Upper lobe of left lung (tissue), 6 donors: ENCODE measurements at regions not wholly inside any gene's neighbourhood (a gene's known extent, or its start where the extent isn't known, plus 50 kb on each side); places are given as distances from the start of the nearest gene placed in this dataset.

ENCODE experiments used
- ATAC-seq, 2 donors: fragments of 200-7000 bp; cut with Tn5 transposase; one replicate each; pipeline ENCODE4 v1.9.1; 2022; ENCODE audit warnings: mild to moderate bottlenecking in 2 of 2, moderate library complexity in 2 of 2; ENCODE audit not compliant: low FRiP score in 2 of 2
- DNase-seq, 2 donors: peaks; one replicate each; pipeline ENCODE4 v3.0.0-alpha.2; 2019 to 2020
- H3K27ac ChIP-seq, 4 donors: fragments of 200-600 bp; sonication (generic); one replicate each; pipeline ENCODE4 v1.5.1; 2016 to 2019
- H3K27me3 ChIP-seq, 4 donors: fragments of 200-600 bp; sonication (generic); one replicate each; pipeline ENCODE4 v1.5.1; 2017 to 2019
- H3K36me3 ChIP-seq, 4 donors: fragments of 200-600 bp; sonication (generic); one replicate each; pipeline ENCODE4 v1.5.1; 2016 to 2019
- H3K4me1 ChIP-seq, 4 donors: fragments of 200-600 bp; sonication (generic); one replicate each; pipeline ENCODE4 v1.5.1; 2018 to 2019
- H3K4me3 ChIP-seq, 4 donors: fragments of 200-600 bp; sonication (generic); one replicate each; pipeline ENCODE4 v1.5.1; 2017 to 2019; ENCODE audit warnings: mild to moderate bottlenecking in 2 of 4, moderate library complexity in 1 of 4
- H3K9me3 ChIP-seq, 4 donors: fragments of 200-600 bp; sonication (generic); one replicate each; pipeline ENCODE4 v1.5.1; 2018 to 2019
- CTCF ChIP-seq, 6 experiments: fragments of 450-650 bp in 4 of 6; fragments of 200-600 bp in 2 of 6; sonication (generic) in 2 of 6; IDR thresholded peaks; one replicate each; pipeline ENCODE4 v1.5.1; 2016 to 2019; ENCODE audit warnings: antibody characterized with exemption in 6 of 6
- EP300 ChIP-seq, 4 donors: sonication (generic); formaldehyde crosslinking; IDR thresholded peaks; one replicate each; pipeline ENCODE4 v1.5.1; 2017; ENCODE audit warnings: antibody characterized with exemption in 4 of 4, control low read depth in 2 of 4
- POLR2A ChIP-seq, 4 donors: fragments of 450-650 bp; IDR thresholded peaks; one replicate each; pipeline ENCODE4 v1.5.1; 2016 to 2017; ENCODE audit warnings: antibody characterized with exemption in 4 of 4, mild to moderate bottlenecking in 2 of 4
- POLR2AphosphoS5 ChIP-seq, 2 donors: sonication (generic); formaldehyde crosslinking; IDR thresholded peaks; one replicate each; pipeline ENCODE4 v1.5.1; 2017; ENCODE audit warnings: antibody characterized with exemption in 2 of 2
- WGBS, 2 donors: methylation state at CpG; one replicate each; pipeline ENCODE4 v1.1.5; 2017 to 2018; 5-methylcytosine and 5-hydroxymethylcytosine counted together
- donor health status: DM: no; HTN: no; CAD: no; lungs with moderate emphysema.
- donor health status: DM: no; HTN: yes; CAD: no; lungs with severe emphysema.

- Histone ChIP-seq H3K9me3 (no peaks in the 10 kb centered on the region), H3K4me3 (no peak overlapping the region), H3K4me1 (no peaks in the 10 kb centered on the region), H3K27me3 (no peaks in the 10 kb centered on the region), H3K27ac (peak overlapping the region in 1 of 4 donors; percentile 27), H3K36me3 (no peaks in the 10 kb centered on the region)
- WGBS, 2 donors, result 70 to 77% methylated on average over 5 of the region's 5 CpGs
- DNase-seq (no peak), ATAC-seq (no peak)
- TF ChIP-seq POLR2A (IDR thresholded peaks at IDR 0.05), result no peak
- no peak for TF ChIP-seq EP300 (IDR thresholded peaks at IDR 0.05)
- no peak for TF ChIP-seq POLR2AphosphoS5 (IDR thresholded peaks at IDR 0.05)
- TF ChIP-seq CTCF (IDR thresholded peaks at IDR 0.05), result no peak
Measured at GRCh38 chr9:73073337-73074175, 78.1 kb upstream of the ANXA1 start.

- TF ChIP-seq CTCF (IDR thresholded peaks at IDR 0.05) (no peak), EP300 (IDR thresholded peaks at IDR 0.05) (no peak)
- Histone ChIP-seq H3K9me3 (no peaks in the 10 kb centered on the region), H3K27ac (no peak overlapping the region), H3K4me1 (no peaks in the 10 kb centered on the region), H3K4me3 (no peak overlapping the region), H3K36me3 (no peaks in the 10 kb centered on the region), H3K27me3 (no peaks in the 10 kb centered on the region)
- DNase-seq, result no peak
- WGBS, 2 donors, result 94% methylated on average over 2 of the region's 2 CpGs; no CpG with 5 or more reads in 1 of the 2 donors
- ATAC-seq, result no peak
Measured at GRCh38 chr9:73067074-73067473, 84.6 kb upstream of the ANXA1 start.

- no peak for ATAC-seq
- no peak for DNase-seq
Measured at GRCh38 chr9:73065439-73065838, 86.2 kb upstream of the ANXA1 start.

GRCh38 chr9:73064315-73064714 lies 87.3 kb upstream of the ANXA1 start:
- TF ChIP-seq EP300 (IDR thresholded peaks at IDR 0.05) (no peak), POLR2A (IDR thresholded peaks at IDR 0.05) (no peak), CTCF (IDR thresholded peaks at IDR 0.05) (no peak), POLR2AphosphoS5 (IDR thresholded peaks at IDR 0.05) (no peak)
- no peak for DNase-seq
- WGBS, 2 donors, result 69 to 75% methylated on average over 3 of the region's 3 CpGs

More at GRCh38 chr9:73065439-73065838, 86.2 kb upstream of the ANXA1 start:
- H3K4me3 ChIP-seq, result no peak overlapping the region
- no peak for TF ChIP-seq POLR2AphosphoS5 (IDR thresholded peaks at IDR 0.05)
- TF ChIP-seq POLR2A (IDR thresholded peaks at IDR 0.05), result no peak
- TF ChIP-seq CTCF (IDR thresholded peaks at IDR 0.05), result no peak
- no peaks in the 10 kb centered on the region for H3K27me3 ChIP-seq
- H3K36me3 ChIP-seq, result no peaks in the 10 kb centered on the region
- no peak overlapping the region for H3K27ac ChIP-seq
- 88 to 93% methylated on average over 6 of the region's 6 CpGs for WGBS, 2 donors
- no peaks in the 10 kb centered on the region for H3K4me1 ChIP-seq
- H3K9me3 ChIP-seq, result no peaks in the 10 kb centered on the region

GRCh38 chr9:73061146-73061545 lies 90.5 kb upstream of the ANXA1 start:
- ATAC-seq (no peak), DNase-seq (no peak)
- Histone ChIP-seq H3K27ac (no peak overlapping the region), H3K27me3 (no peaks in the 10 kb centered on the region), H3K4me1 (no peaks in the 10 kb centered on the region), H3K36me3 (no peaks in the 10 kb centered on the region), H3K9me3 (no peaks in the 10 kb centered on the region), H3K4me3 (no peak overlapping the region)
- no peak for TF ChIP-seq CTCF (IDR thresholded peaks at IDR 0.05)
- no peak for TF ChIP-seq EP300 (IDR thresholded peaks at IDR 0.05)
- no peak for TF ChIP-seq POLR2AphosphoS5 (IDR thresholded peaks at IDR 0.05)
- no peak for TF ChIP-seq POLR2A (IDR thresholded peaks at IDR 0.05)
- WGBS, 2 donors, result 66 to 71% methylated on average over 3 of the region's 3 CpGs

More at GRCh38 chr9:73064315-73064714, 87.3 kb upstream of the ANXA1 start:
- H3K27me3 ChIP-seq, result no peaks in the 10 kb centered on the region
- no peak overlapping the region for H3K4me3 ChIP-seq
- no peak overlapping the region for H3K27ac ChIP-seq
- H3K4me1 ChIP-seq, result no peaks in the 10 kb centered on the region
- no peaks in the 10 kb centered on the region for H3K36me3 ChIP-seq
- H3K9me3 ChIP-seq, result no peaks in the 10 kb centered on the region
- ATAC-seq, result no peak
